ENCODE measurements at regions not wholly inside any gene's neighbourhood (a gene's known extent, or its start where the extent isn't known, plus 50 kb on each side); places are given as distances from the start of the nearest gene placed in this dataset.

DNA sequence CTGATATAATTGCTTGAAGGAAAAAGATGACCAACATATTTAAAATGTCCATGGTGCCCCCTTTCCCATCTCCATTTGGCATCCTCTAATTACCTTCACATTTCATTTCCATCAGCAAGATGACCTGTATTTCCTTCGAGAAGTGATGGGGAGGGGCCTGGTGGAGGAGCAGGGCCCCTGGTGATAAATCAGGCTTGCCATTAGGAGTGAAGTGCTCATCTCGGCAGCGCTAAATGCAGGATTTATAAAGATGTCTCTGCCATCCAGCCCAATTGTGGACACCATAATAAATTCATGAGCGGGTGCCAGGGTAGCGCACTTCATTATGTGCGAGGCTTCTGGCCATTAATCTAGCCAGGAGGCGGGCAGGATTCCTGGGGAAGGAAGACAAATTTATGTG is 101.5 kb upstream of the IRX6 start:
- TF ChIP-seq EZH2phosphoT487 (IDR thresholded peaks at IDR 0.05; ENCODE audit: borderline replicate concordance, low read length): no peak
- TF ChIP-seq, protein P1, sequence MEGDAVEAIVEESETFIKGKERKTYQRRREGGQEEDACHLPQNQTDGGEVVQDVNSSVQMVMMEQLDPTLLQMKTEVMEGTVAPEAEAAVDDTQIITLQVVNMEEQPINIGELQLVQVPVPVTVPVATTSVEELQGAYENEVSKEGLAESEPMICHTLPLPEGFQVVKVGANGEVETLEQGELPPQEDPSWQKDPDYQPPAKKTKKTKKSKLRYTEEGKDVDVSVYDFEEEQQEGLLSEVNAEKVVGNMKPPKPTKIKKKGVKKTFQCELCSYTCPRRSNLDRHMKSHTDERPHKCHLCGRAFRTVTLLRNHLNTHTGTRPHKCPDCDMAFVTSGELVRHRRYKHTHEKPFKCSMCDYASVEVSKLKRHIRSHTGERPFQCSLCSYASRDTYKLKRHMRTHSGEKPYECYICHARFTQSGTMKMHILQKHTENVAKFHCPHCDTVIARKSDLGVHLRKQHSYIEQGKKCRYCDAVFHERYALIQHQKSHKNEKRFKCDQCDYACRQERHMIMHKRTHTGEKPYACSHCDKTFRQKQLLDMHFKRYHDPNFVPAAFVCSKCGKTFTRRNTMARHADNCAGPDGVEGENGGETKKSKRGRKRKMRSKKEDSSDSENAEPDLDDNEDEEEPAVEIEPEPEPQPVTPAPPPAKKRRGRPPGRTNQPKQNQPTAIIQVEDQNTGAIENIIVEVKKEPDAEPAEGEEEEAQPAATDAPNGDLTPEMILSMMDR (conservative IDR thresholded peaks at IDR 0.05; ENCODE audit: low read depth, low read length): no peak
